Smooth muscle cell (in vitro differentiated cells): ENCODE measurements at regions not wholly inside any gene's neighbourhood (a gene's known extent, or its start where the extent isn't known, plus 50 kb on each side); places are given as distances from the start of the nearest gene placed in this dataset.

Experiments used
- DNase-seq: peaks from one replicate; lab custom pipeline; 2025; ENCODE audit not compliant: unreplicated experiment; lab: John Stamatoyannopoulos, UW
- H2AFZ ChIP-seq: fragments of 200-600 bp; sonication (generic); 2 replicates; pipeline ENCODE4 v1.6.0; 2016; ENCODE audit warnings: antibody characterized with exemption, low read depth, mild to moderate bottlenecking
- H3F3A ChIP-seq: fragments of 200-600 bp; sonication (generic); 2 replicates; pipeline ENCODE4 v1.6.0; 2017; ENCODE audit warnings: antibody characterized with exemption, low read depth
- H3K27ac ChIP-seq: fragments of 200-600 bp; sonication (generic); 2 replicates; pipeline ENCODE4 v1.5.1; 2016; ENCODE audit warnings: low read depth, mild to moderate bottlenecking
- H3K27me3 ChIP-seq: fragments of 200-600 bp; sonication (generic); 2 replicates; pipeline ENCODE4 v1.6.1; 2016; ENCODE audit warnings: low read depth, mild to moderate bottlenecking
- H3K36me3 ChIP-seq: fragments of 200-600 bp; sonication (generic); 2 replicates; pipeline ENCODE4 v1.5.1; 2016; ENCODE audit warnings: low read depth
- H3K4me1 ChIP-seq: fragments of 200-600 bp; sonication (generic); 2 replicates; pipeline ENCODE4 v1.5.1; 2016; ENCODE audit warnings: low read depth
- H3K4me2 ChIP-seq: fragments of 200-600 bp; sonication (generic); 2 replicates; pipeline ENCODE4 v1.6.0; 2016; ENCODE audit warnings: mild to moderate bottlenecking
- H3K4me3 ChIP-seq: fragments of 200-600 bp; sonication (generic); 2 replicates; pipeline ENCODE4 v1.5.1; 2016; ENCODE audit warnings: mild to moderate bottlenecking
- H3K79me2 ChIP-seq: fragments of 200-600 bp; sonication (generic); 2 replicates; pipeline ENCODE4 v1.6.0; 2016; ENCODE audit warnings: low read depth, mild to moderate bottlenecking
- H3K9ac ChIP-seq: fragments of 200-600 bp; sonication (generic); 2 replicates; pipeline ENCODE4 v1.6.0; 2016; ENCODE audit warnings: low read depth
- H3K9me3 ChIP-seq: fragments of 200-600 bp; sonication (generic); replicated peaks from 2 replicates; pipeline ENCODE4 v1.5.1; 2016; ENCODE audit warnings: low read depth
- H4K20me1 ChIP-seq: fragments of 200-600 bp; sonication (generic); 2 replicates; pipeline ENCODE4 v1.6.0; 2016; ENCODE audit warnings: low read depth
- CTCF ChIP-seq: fragments of 200-600 bp; sonication (generic); IDR thresholded peaks from 2 replicates; pipeline ENCODE4 v1.5.1; 2017; ENCODE audit warnings: borderline replicate concordance, mild to moderate bottlenecking, antibody characterized with exemption; ENCODE audit not compliant: insufficient read depth, poor library complexity, severe bottlenecking
- whole genome bisulfite sequencing: methylation state at CpG from one replicate; pipeline ENCODE4 v1.1.7; 2016; ENCODE audit warnings: low lambda C conversion rate; 5-methylcytosine and 5-hydroxymethylcytosine counted together

GRCh38 chr5:61768692-61769281, 436.7 kb downstream of the ZSWIM6 start:
- Histone ChIP-seq H3K27ac (no peak overlapping the region), H2AFZ (no peak overlapping the region), H3K9ac (no peak overlapping the region), H3K4me2 (no peak overlapping the region), H3K27me3 (peaks cover 14% of the 10 kb centered on the region), H3K4me1 (no peaks in the 10 kb centered on the region), H3K4me3 (no peak overlapping the region), H3F3A (no peaks in the 10 kb centered on the region), H3K9me3 (no peaks in the 10 kb centered on the region), H3K79me2 (no peaks in the 10 kb centered on the region), H4K20me1 (no peaks in the 10 kb centered on the region), H3K36me3 (no peaks in the 10 kb centered on the region)
- peak; percentile 58 for TF ChIP-seq CTCF
- 74% methylated on average over 5 of the region's 5 CpGs for WGBS
- DNase-seq, result no peak

GRCh38 chr5:61771062-61771461, 439.0 kb downstream of the ZSWIM6 start:
- Histone ChIP-seq H3K79me2 (no peaks in the 10 kb centered on the region), H2AFZ (no peak overlapping the region), H3K4me3 (no peak overlapping the region), H3K4me1 (no peaks in the 10 kb centered on the region), H3K36me3 (no peaks in the 10 kb centered on the region), H3F3A (no peaks in the 10 kb centered on the region), H3K9ac (no peak overlapping the region), H3K4me2 (no peak overlapping the region), H3K9me3 (no peaks in the 10 kb centered on the region), H4K20me1 (no peaks in the 10 kb centered on the region), H3K27me3 (peaks cover 14% of the 10 kb centered on the region), H3K27ac (no peak overlapping the region)
- DNase-seq, result no peak
- no peak for TF ChIP-seq CTCF
- 90% methylated on average over 10 of the region's 10 CpGs for WGBS

- H3K4me3 ChIP-seq, result no peak overlapping the region
- no peak overlapping the region for H3K4me2 ChIP-seq
- H4K20me1 ChIP-seq, result no peaks in the 10 kb centered on the region
- H3K79me2 ChIP-seq, result no peaks in the 10 kb centered on the region
- H3K36me3 ChIP-seq, result no peaks in the 10 kb centered on the region
- H3K4me1 ChIP-seq, result no peaks in the 10 kb centered on the region
- no peak for DNase-seq
- no peak overlapping the region for H3K9ac ChIP-seq
- no peaks in the 10 kb centered on the region for H3F3A ChIP-seq
- no peak overlapping the region for H3K27ac ChIP-seq
- H3K27me3 ChIP-seq, result peaks cover 14% of the 10 kb centered on the region
- no peak overlapping the region for H2AFZ ChIP-seq
- no peak for TF ChIP-seq CTCF
- no peaks in the 10 kb centered on the region for H3K9me3 ChIP-seq
These were observed 439.8 kb downstream of the ZSWIM6 start for GRCh38 chr5:61771808-61772207.

- no peak for DNase-seq
- H3K27ac ChIP-seq, result no peak overlapping the region
These were observed 443.8 kb downstream of the ZSWIM6 start for GRCh38 chr5:61775901-61776300.

More at GRCh38 chr5:61775901-61776300, 443.8 kb downstream of the ZSWIM6 start:
- WGBS, result 87% methylated on average over 4 of the region's 4 CpGs
- Histone ChIP-seq H3F3A (no peaks in the 10 kb centered on the region), H3K4me2 (no peak overlapping the region), H3K4me3 (no peak overlapping the region), H3K4me1 (no peaks in the 10 kb centered on the region), H3K9me3 (no peaks in the 10 kb centered on the region), H4K20me1 (no peaks in the 10 kb centered on the region), H3K36me3 (no peaks in the 10 kb centered on the region), H3K27me3 (peaks cover 3% of the 10 kb centered on the region), H3K9ac (no peak overlapping the region), H2AFZ (no peak overlapping the region), H3K79me2 (no peaks in the 10 kb centered on the region)
- TF ChIP-seq CTCF, result no peak
